Neural cell (in vitro differentiated cells): ENCODE measurements at regions not wholly inside any gene's neighbourhood (a gene's known extent, or its start where the extent isn't known, plus 50 kb on each side); places are given as distances from the start of the nearest gene placed in this dataset.

Experiments
- H2AFZ ChIP-seq: fragments of 200-600, 300-800 bp; sonication (generic), shearing (Covaris generic); 2 replicates; pipeline ENCODE4 v1.6.0; 2014; ENCODE audit warnings: low read depth, mild to moderate bottlenecking, antibody characterized with exemption, low read length, moderate library complexity
- H3F3A ChIP-seq: fragments of 200-600 bp; shearing (Covaris generic); 2 replicates; pipeline ENCODE4 v1.6.1; 2016; ENCODE audit warnings: mild to moderate bottlenecking, moderate library complexity, mixed read lengths, antibody characterized with exemption, low read length; ENCODE audit not compliant: insufficient read depth, poor library complexity, severe bottlenecking
- H3K27ac ChIP-seq: fragments of 200-600, 300-800 bp; sonication (generic), shearing (Covaris generic); 2 replicates; pipeline ENCODE4 v1.5.1; 2014; ENCODE audit warnings: mild to moderate bottlenecking, low read length, moderate library complexity
- H3K27me3 ChIP-seq: fragments of 300-800, 200-600 bp; sonication (generic), shearing (Covaris generic); 2 replicates; pipeline ENCODE4 v1.6.0; 2014; ENCODE audit warnings: mild to moderate bottlenecking, low read depth, low read length, moderate library complexity; ENCODE audit not compliant: insufficient read depth
- H3K36me3 ChIP-seq: fragments of 300-800, 200-600 bp; sonication (generic), shearing (Covaris generic); 2 replicates; pipeline ENCODE4 v1.5.1; 2014; ENCODE audit warnings: mild to moderate bottlenecking, antibody characterized with exemption, low read length, moderate library complexity; ENCODE audit not compliant: insufficient read depth
- H3K4me2 ChIP-seq: fragments of 300-800, 200-600 bp; sonication (generic), shearing (Covaris generic); 2 replicates; pipeline ENCODE4 v1.6.0; 2014; ENCODE audit warnings: mild to moderate bottlenecking, low read length
- H3K4me3 ChIP-seq: fragments of 300-800, 200-600 bp; sonication (generic), shearing (Covaris generic); 2 replicates; pipeline ENCODE4 v1.5.1; 2014; ENCODE audit warnings: mild to moderate bottlenecking, low read length, moderate library complexity
- H3K79me2 ChIP-seq: fragments of 200-600 bp; shearing (Covaris generic); replicated peaks from 2 replicates; pipeline ENCODE4 v1.6.0; 2014; ENCODE audit warnings: mild to moderate bottlenecking, low read length, moderate library complexity; ENCODE audit not compliant: insufficient read depth
- H3K9ac ChIP-seq: fragments of 300-800, 200-600 bp; sonication (generic), shearing (Covaris generic); 2 replicates; pipeline ENCODE4 v1.6.1; 2016; ENCODE audit warnings: mild to moderate bottlenecking, low read length, mixed read lengths
- H3K9me2 ChIP-seq: fragments of 200-600 bp; shearing (Covaris generic); 2 replicates; pipeline ENCODE4 v1.6.1; 2016; ENCODE audit warnings: mild to moderate bottlenecking, low read length, mixed read lengths; ENCODE audit not compliant: insufficient read depth
- H3K9me3 ChIP-seq: fragments of 200-600, 300-800 bp; sonication (generic), shearing (Covaris generic); 2 replicates; pipeline ENCODE4 v1.6.1; 2016; ENCODE audit warnings: mild to moderate bottlenecking, mixed run types, low read length, moderate library complexity, mixed read lengths
- H4K20me1 ChIP-seq: fragments of 200-600 bp; shearing (Covaris generic); 2 replicates; pipeline ENCODE4 v1.6.1; 2016; ENCODE audit warnings: mild to moderate bottlenecking, mixed run types; ENCODE audit not compliant: insufficient read depth
- EP300 ChIP-seq: fragments of 450-650 bp; conservative IDR thresholded peaks from 2 replicates; pipeline ENCODE4 v1.6.1; 2014; ENCODE audit warnings: antibody characterized with exemption, mild to moderate bottlenecking, moderate library complexity; ENCODE audit not compliant: poor library complexity, severe bottlenecking
- EZH2 ChIP-seq: fragments of 200-600, 300-800 bp; shearing (Covaris generic), sonication (generic); IDR thresholded peaks from 2 replicates; pipeline ENCODE4 v1.6.1; 2014; ENCODE audit warnings: antibody characterized with exemption, low read length, borderline replicate concordance, mild to moderate bottlenecking; ENCODE audit not compliant: insufficient read depth, poor library complexity, severe bottlenecking
- MXI1 ChIP-seq: fragments of 450-650 bp; conservative IDR thresholded peaks from 2 replicates; pipeline ENCODE4 v1.6.1; 2014; ENCODE audit warnings: antibody characterized with exemption, mild to moderate bottlenecking; ENCODE audit not compliant: poor library complexity, severe bottlenecking
- POLR2AphosphoS5 ChIP-seq: IDR thresholded peaks from 2 replicates; pipeline ENCODE4 v1.6.1; 2012
- RAD21 ChIP-seq: fragments of 450-650 bp; conservative IDR thresholded peaks from 2 replicates; pipeline ENCODE4 v1.6.1; 2014; ENCODE audit warnings: antibody characterized with exemption, mild to moderate bottlenecking, moderate library complexity
- SMC3 ChIP-seq: fragments of 450-650 bp; conservative IDR thresholded peaks from 2 replicates; pipeline ENCODE4 v1.6.1; 2014; ENCODE audit warnings: antibody characterized with exemption, mild to moderate bottlenecking, moderate library complexity; ENCODE audit not compliant: poor library complexity
- TAF1 ChIP-seq: IDR thresholded peaks from 2 replicates; pipeline ENCODE4 v1.6.1; 2012; ENCODE audit warnings: low read depth
- TF ChIP-seq, protein P1 (sequence below): fragments of 450-650 bp; IDR thresholded peaks from 2 replicates; pipeline ENCODE4 v1.5.1; 2014; ENCODE audit warnings: antibody characterized with exemption, mild to moderate bottlenecking, moderate library complexity; ENCODE audit not compliant: poor library complexity, severe bottlenecking
- TF ChIP-seq, protein P2 (sequence below): IDR thresholded peaks from 2 replicates; pipeline ENCODE4 v1.6.1; 2012; ENCODE audit warnings: borderline replicate concordance

DNA sequence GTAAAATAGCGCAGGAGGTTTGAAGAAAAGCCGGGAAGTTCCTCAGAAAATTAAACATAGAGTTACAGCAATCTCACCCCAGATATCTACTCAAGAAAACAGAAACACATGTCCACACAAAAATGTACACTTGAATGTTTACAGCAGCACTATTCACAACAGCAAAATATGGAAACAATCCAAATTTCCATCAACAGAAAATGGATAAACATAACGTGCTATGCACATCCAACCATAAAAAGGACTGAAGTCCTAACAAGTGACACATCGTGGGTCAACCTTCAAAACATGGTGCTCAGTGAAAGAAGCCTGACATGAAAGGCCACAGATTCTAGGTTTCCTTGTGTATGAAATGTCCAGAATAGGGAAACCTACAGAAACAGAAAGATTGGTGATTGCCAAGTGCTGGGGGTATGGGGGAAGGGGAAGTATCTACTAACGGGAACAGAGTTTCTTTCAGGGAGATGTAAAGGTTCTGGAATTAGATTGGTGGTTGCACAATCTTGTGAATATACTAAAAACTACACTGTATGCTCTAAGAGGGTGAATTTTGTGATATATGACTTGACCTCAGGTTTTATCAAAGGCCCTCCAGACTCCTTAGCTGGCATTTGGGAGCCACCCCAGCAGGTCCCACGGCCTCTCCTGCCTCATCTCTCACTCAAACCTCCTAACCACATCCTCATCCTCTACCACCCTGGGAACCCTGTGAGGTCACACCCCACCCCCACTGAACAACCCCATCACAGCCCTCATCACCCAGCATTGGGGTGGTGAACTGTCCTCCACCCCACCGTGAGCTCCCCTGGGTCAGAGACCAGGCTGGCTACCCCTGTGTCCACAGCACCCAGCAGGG, 69.2 kb upstream of the PRR5 start:
- no peak overlapping the region for H3K27ac ChIP-seq

DNA sequence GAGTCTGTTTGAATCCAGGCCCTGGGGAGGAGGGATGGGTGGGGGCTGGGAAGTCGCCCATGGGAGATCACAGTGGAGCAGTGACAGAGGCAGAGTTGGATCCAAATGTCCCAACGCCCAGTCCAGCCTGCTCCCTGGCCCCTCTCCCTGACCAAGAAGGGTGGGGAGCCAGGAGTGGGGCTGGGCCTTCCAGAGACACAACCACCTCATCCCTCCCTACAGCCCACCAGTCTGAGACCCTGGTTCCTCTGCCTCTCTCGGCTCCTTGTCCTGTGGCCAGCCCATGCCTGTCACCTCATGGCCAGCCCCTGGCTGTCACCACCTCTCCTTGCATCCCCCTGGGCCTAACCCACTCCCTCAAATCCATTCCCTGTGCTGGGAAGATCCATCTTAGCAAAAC, 71.2 kb upstream of the PRR5 start:
- Histone ChIP-seq H3K27me3 (no peaks in the 10 kb centered on the region), H3K9me3 (no peaks in the 10 kb centered on the region), H3F3A (no peaks in the 10 kb centered on the region), H3K79me2 (no peaks in the 10 kb centered on the region), H3K27ac (no peak overlapping the region), H3K4me3 (no peak overlapping the region), H3K9ac (no peak overlapping the region), H4K20me1 (no peaks in the 10 kb centered on the region), H3K9me2 (no peaks in the 10 kb centered on the region), H3K4me2 (no peak overlapping the region), H2AFZ (no peak overlapping the region), H3K36me3 (no peaks in the 10 kb centered on the region)
- TF ChIP-seq TAF1, result no peak
- TF ChIP-seq, protein P1, sequence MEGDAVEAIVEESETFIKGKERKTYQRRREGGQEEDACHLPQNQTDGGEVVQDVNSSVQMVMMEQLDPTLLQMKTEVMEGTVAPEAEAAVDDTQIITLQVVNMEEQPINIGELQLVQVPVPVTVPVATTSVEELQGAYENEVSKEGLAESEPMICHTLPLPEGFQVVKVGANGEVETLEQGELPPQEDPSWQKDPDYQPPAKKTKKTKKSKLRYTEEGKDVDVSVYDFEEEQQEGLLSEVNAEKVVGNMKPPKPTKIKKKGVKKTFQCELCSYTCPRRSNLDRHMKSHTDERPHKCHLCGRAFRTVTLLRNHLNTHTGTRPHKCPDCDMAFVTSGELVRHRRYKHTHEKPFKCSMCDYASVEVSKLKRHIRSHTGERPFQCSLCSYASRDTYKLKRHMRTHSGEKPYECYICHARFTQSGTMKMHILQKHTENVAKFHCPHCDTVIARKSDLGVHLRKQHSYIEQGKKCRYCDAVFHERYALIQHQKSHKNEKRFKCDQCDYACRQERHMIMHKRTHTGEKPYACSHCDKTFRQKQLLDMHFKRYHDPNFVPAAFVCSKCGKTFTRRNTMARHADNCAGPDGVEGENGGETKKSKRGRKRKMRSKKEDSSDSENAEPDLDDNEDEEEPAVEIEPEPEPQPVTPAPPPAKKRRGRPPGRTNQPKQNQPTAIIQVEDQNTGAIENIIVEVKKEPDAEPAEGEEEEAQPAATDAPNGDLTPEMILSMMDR, result no peak

More for the DNA sequence above, 69.2 kb upstream of the PRR5 start:
- no peaks in the 10 kb centered on the region for H3F3A ChIP-seq
- H3K79me2 ChIP-seq, result no peaks in the 10 kb centered on the region
- H2AFZ ChIP-seq, result no peak overlapping the region
- H4K20me1 ChIP-seq, result no peaks in the 10 kb centered on the region
- no peak for TF ChIP-seq POLR2AphosphoS5
- TF ChIP-seq, protein P1, result no peak
- TF ChIP-seq EZH2, result no peak
- TF ChIP-seq, protein P2, sequence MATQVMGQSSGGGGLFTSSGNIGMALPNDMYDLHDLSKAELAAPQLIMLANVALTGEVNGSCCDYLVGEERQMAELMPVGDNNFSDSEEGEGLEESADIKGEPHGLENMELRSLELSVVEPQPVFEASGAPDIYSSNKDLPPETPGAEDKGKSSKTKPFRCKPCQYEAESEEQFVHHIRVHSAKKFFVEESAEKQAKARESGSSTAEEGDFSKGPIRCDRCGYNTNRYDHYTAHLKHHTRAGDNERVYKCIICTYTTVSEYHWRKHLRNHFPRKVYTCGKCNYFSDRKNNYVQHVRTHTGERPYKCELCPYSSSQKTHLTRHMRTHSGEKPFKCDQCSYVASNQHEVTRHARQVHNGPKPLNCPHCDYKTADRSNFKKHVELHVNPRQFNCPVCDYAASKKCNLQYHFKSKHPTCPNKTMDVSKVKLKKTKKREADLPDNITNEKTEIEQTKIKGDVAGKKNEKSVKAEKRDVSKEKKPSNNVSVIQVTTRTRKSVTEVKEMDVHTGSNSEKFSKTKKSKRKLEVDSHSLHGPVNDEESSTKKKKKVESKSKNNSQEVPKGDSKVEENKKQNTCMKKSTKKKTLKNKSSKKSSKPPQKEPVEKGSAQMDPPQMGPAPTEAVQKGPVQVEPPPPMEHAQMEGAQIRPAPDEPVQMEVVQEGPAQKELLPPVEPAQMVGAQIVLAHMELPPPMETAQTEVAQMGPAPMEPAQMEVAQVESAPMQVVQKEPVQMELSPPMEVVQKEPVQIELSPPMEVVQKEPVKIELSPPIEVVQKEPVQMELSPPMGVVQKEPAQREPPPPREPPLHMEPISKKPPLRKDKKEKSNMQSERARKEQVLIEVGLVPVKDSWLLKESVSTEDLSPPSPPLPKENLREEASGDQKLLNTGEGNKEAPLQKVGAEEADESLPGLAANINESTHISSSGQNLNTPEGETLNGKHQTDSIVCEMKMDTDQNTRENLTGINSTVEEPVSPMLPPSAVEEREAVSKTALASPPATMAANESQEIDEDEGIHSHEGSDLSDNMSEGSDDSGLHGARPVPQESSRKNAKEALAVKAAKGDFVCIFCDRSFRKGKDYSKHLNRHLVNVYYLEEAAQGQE, result no peak
- TF ChIP-seq RAD21, result no peak
- no peak for TF ChIP-seq TAF1
- no peak for TF ChIP-seq SMC3
- TF ChIP-seq EP300, result no peak
- no peak for TF ChIP-seq MXI1
- no peak overlapping the region for H3K9ac ChIP-seq
- H3K4me3 ChIP-seq, result no peak overlapping the region
- no peaks in the 10 kb centered on the region for H3K27me3 ChIP-seq
- H3K4me2 ChIP-seq, result no peak overlapping the region
- H3K9me2 ChIP-seq, result no peaks in the 10 kb centered on the region
- H3K9me3 ChIP-seq, result no peaks in the 10 kb centered on the region
- no peaks in the 10 kb centered on the region for H3K36me3 ChIP-seq
